ENCODE measurements at regions not wholly inside any gene's neighbourhood (a gene's known extent, or its start where the extent isn't known, plus 50 kb on each side); places are given as distances from the start of the nearest gene placed in this dataset.

DNA sequence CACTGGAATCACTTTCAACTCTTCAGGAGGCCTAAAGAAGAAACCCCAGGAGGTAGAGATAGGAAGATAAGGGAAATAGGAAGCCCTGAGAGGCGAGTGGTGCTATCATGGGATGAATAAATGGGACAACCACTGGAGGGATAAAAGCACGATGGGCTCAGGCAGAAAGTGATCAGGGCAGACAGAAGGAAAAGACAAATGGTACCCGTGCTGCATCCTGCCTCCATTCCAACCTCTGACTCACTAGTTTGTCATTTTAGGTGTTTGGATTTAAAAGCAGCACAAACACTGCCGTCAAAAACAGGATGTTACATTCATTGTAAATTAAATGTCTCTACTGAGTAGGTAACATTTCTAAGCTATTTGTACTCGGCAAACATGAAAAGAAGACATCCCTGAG lies 314.3 kb upstream of the HTR2A start:
- WGBS (ENCODE audit: insufficient coverage), result 63% methylated on average over 1 of the region's 5 CpGs
- POLR2A ChIA-PET, result no interaction called here
- H3K27me3 ChIP-seq (replicated peaks in 1 of 4; ENCODE audit: control extremely low read depth in 1 of 4, control insufficient read depth in 3 of 4, insufficient read depth in 4 of 4, low read length in 3 of 4), result no peaks in the 10 kb centered on the region
- H3K4me3 ChIP-seq (ENCODE audit: control extremely low read depth in 1 of 5, extremely low read depth in 1 of 5, insufficient read depth in 1 of 5, low read depth in 2 of 5, low read length in 4 of 5), result no peak overlapping the region
- no peak overlapping the region for H3K4me2 ChIP-seq (replicated peaks; ENCODE audit: low read depth, low read length, poor library complexity, severe bottlenecking)
- no peak overlapping the region for H3K9ac ChIP-seq (ENCODE audit: low read length)
- H3K27ac ChIP-seq (ENCODE audit: low read length in 2 of 2), result no peak overlapping the region
- no peaks in the 10 kb centered on the region for H3K79me2 ChIP-seq (ENCODE audit: control insufficient read depth, insufficient read depth, low read length)
- no peaks in the 10 kb centered on the region for H3K4me1 ChIP-seq (ENCODE audit: control insufficient read depth in 2 of 2, insufficient read depth in 2 of 2, low read length in 2 of 2)
- H4K20me1 ChIP-seq (ENCODE audit: control insufficient read depth, insufficient read depth, low read length, poor library complexity, severe bottlenecking), result no peaks in the 10 kb centered on the region
- Mint-ChIP-seq H3K27ac (no peak overlapping the region), H3K4me3 (no peak overlapping the region), H3K27me3 (peaks cover 7% of the 10 kb centered on the region), H3K9me3 (ENCODE audit: insufficient read depth) (no peaks in the 10 kb centered on the region), H3K4me1 (no peaks in the 10 kb centered on the region)
- ATAC-seq (ENCODE audit: low read depth) (no peak), DNase-seq (no peak)
- no peaks in the 10 kb centered on the region for H3K36me3 ChIP-seq (replicated peaks in 1 of 2; ENCODE audit: control extremely low read depth in 1 of 2, control insufficient read depth in 1 of 2, extremely low read depth in 1 of 2, insufficient read depth in 2 of 2, low read length in 1 of 2)
- no peaks in the 10 kb centered on the region for H3K9me3 ChIP-seq (ENCODE audit: control extremely low read depth in 1 of 3, control insufficient read depth in 2 of 3, insufficient read depth in 1 of 3, low read length in 2 of 3)
- TF ChIP-seq EZH2 (IDR thresholded peaks at IDR 0.05; ENCODE audit: borderline replicate concordance, insufficient read depth, low read depth, low read length, poor library complexity, severe bottlenecking), result no peak
- TF ChIP-seq, protein P1, sequence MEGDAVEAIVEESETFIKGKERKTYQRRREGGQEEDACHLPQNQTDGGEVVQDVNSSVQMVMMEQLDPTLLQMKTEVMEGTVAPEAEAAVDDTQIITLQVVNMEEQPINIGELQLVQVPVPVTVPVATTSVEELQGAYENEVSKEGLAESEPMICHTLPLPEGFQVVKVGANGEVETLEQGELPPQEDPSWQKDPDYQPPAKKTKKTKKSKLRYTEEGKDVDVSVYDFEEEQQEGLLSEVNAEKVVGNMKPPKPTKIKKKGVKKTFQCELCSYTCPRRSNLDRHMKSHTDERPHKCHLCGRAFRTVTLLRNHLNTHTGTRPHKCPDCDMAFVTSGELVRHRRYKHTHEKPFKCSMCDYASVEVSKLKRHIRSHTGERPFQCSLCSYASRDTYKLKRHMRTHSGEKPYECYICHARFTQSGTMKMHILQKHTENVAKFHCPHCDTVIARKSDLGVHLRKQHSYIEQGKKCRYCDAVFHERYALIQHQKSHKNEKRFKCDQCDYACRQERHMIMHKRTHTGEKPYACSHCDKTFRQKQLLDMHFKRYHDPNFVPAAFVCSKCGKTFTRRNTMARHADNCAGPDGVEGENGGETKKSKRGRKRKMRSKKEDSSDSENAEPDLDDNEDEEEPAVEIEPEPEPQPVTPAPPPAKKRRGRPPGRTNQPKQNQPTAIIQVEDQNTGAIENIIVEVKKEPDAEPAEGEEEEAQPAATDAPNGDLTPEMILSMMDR (IDR thresholded peaks at IDR 0.05), result no peak
- CTCF ChIA-PET, result no interaction called here
- intact Hi-C loops (cut with micrococcal nuclease), result no loop called here
- H2AFZ ChIP-seq (ENCODE audit: insufficient read depth, low read depth, low read length, poor library complexity, severe bottlenecking), result no peak overlapping the region

DNA sequence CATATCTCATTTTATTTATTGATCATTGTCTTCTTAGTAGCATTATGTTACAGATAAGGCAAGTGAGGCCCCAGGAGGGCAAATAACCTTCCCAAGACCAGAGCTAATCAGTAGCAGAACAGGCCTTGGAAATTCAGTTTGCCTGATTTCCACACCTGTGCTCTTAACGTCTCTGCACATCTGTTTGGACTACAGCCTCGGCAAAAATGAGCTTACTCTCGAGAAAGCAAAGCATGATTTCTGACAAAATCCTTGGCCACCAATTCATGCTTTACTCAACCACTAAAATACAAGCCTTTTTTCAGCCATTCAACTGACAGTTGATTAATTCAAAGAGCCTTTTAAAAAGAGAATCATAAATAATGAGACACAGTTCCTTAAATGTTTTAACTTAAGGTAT lies 309.3 kb upstream of the HTR2A start:
- TF ChIP-seq, protein P1 (IDR thresholded peaks at IDR 0.05), result no peak
- TF ChIP-seq EZH2 (IDR thresholded peaks at IDR 0.05; ENCODE audit: borderline replicate concordance, insufficient read depth, low read depth, low read length, poor library complexity, severe bottlenecking), result no peak
- CTCF ChIA-PET, result no interaction called here
- Histone ChIP-seq H3K9me3 (ENCODE audit: control extremely low read depth in 1 of 3, control insufficient read depth in 2 of 3, insufficient read depth in 1 of 3, low read length in 2 of 3) (peaks cover 0 to 3% (median 0%) of the 10 kb centered on the region in 3 donors), H3K27me3 (replicated peaks in 1 of 4; ENCODE audit: control extremely low read depth in 1 of 4, control insufficient read depth in 3 of 4, insufficient read depth in 4 of 4, low read length in 3 of 4) (no peaks in the 10 kb centered on the region), H4K20me1 (ENCODE audit: control insufficient read depth, insufficient read depth, low read length, poor library complexity, severe bottlenecking) (no peaks in the 10 kb centered on the region), H3K4me3 (ENCODE audit: control extremely low read depth in 1 of 5, extremely low read depth in 1 of 5, insufficient read depth in 1 of 5, low read depth in 2 of 5, low read length in 4 of 5) (no peak overlapping the region), H3K36me3 (replicated peaks in 1 of 2; ENCODE audit: control extremely low read depth in 1 of 2, control insufficient read depth in 1 of 2, extremely low read depth in 1 of 2, insufficient read depth in 2 of 2, low read length in 1 of 2) (no peaks in the 10 kb centered on the region), H3K9ac (ENCODE audit: low read length) (no peak overlapping the region), H3K4me2 (replicated peaks; ENCODE audit: low read depth, low read length, poor library complexity, severe bottlenecking) (no peak overlapping the region), H3K4me1 (ENCODE audit: control insufficient read depth in 2 of 2, insufficient read depth in 2 of 2, low read length in 2 of 2) (no peaks in the 10 kb centered on the region), H2AFZ (ENCODE audit: insufficient read depth, low read depth, low read length, poor library complexity, severe bottlenecking) (no peak overlapping the region), H3K79me2 (ENCODE audit: control insufficient read depth, insufficient read depth, low read length) (no peaks in the 10 kb centered on the region), H3K27ac (ENCODE audit: low read length in 2 of 2) (no peak overlapping the region)
- H3K4me3 Mint-ChIP-seq, result no peak overlapping the region
- H3K27ac Mint-ChIP-seq, result no peak overlapping the region
- peaks cover 7% of the 10 kb centered on the region for H3K27me3 Mint-ChIP-seq
- no peak for ATAC-seq (ENCODE audit: low read depth)
- H3K4me1 Mint-ChIP-seq, result no peaks in the 10 kb centered on the region
- intact Hi-C loops (cut with micrococcal nuclease), result no loop called here
- WGBS (ENCODE audit: insufficient coverage), result 85% methylated on average over 3 of the region's 3 CpGs
- no peak for DNase-seq
- H3K9me3 Mint-ChIP-seq (ENCODE audit: insufficient read depth), result no peaks in the 10 kb centered on the region
- POLR2A ChIA-PET, result no interaction called here

Data from B cell (primary cell).